Panc1 (cell line): ENCODE measurements at regions not wholly inside any gene's neighbourhood (a gene's known extent, or its start where the extent isn't known, plus 50 kb on each side); places are given as distances from the start of the nearest gene placed in this dataset.

Source experiments
- POLR2AphosphoS5 ChIP-seq: IDR thresholded peaks from 2 replicates; pipeline ENCODE4 v1.6.1; 2012; ENCODE audit warnings: mild to moderate bottlenecking, low read depth, low read length, moderate library complexity
- SIN3A ChIP-seq: IDR thresholded peaks from 2 replicates; pipeline ENCODE4 v1.6.1; 2012; ENCODE audit warnings: low read depth, mild to moderate bottlenecking, low read length, moderate library complexity, borderline replicate concordance; ENCODE audit not compliant: insufficient read depth
- TF ChIP-seq, protein P1 (sequence below): fragments of 450-650 bp; IDR thresholded peaks from 2 replicates; pipeline ENCODE4 v1.5.1; 2017; ENCODE audit warnings: mild to moderate bottlenecking

DNA sequence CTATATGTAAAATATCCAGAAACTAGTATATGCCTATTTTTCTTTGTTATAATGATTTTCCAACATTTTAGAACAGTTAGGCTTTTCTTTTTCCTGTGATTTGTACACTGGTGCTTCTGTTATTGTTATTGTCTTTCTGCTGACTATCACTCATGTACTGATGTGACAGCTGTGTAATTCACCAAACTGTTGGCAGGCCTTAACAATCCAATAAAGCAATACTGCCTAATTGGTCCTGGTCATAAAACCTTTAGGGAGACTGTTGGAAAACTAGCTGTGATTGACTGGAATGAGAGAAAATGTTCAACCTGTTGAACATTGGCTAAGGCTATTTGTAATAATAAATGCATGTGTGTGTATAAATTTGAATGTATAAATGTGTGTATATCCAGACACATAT, 956.6 kb downstream of the REEP3 start:
- TF ChIP-seq, protein P1, sequence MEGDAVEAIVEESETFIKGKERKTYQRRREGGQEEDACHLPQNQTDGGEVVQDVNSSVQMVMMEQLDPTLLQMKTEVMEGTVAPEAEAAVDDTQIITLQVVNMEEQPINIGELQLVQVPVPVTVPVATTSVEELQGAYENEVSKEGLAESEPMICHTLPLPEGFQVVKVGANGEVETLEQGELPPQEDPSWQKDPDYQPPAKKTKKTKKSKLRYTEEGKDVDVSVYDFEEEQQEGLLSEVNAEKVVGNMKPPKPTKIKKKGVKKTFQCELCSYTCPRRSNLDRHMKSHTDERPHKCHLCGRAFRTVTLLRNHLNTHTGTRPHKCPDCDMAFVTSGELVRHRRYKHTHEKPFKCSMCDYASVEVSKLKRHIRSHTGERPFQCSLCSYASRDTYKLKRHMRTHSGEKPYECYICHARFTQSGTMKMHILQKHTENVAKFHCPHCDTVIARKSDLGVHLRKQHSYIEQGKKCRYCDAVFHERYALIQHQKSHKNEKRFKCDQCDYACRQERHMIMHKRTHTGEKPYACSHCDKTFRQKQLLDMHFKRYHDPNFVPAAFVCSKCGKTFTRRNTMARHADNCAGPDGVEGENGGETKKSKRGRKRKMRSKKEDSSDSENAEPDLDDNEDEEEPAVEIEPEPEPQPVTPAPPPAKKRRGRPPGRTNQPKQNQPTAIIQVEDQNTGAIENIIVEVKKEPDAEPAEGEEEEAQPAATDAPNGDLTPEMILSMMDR: no peak
- TF ChIP-seq POLR2AphosphoS5 (no peak), SIN3A (no peak)
